GM18502 (cell line): ENCODE measurements at regions not wholly inside any gene's neighbourhood (a gene's known extent, or its start where the extent isn't known, plus 50 kb on each side); places are given as distances from the start of the nearest gene placed in this dataset.

ENCODE experiments used
- ATAC-seq: cut with Tn5 transposase; IDR thresholded peaks from one replicate; pipeline ENCODE4 v1.9.1; 2021; ENCODE audit warnings: mild to moderate bottlenecking; ENCODE audit not compliant: unreplicated experiment, poor library complexity

DNA sequence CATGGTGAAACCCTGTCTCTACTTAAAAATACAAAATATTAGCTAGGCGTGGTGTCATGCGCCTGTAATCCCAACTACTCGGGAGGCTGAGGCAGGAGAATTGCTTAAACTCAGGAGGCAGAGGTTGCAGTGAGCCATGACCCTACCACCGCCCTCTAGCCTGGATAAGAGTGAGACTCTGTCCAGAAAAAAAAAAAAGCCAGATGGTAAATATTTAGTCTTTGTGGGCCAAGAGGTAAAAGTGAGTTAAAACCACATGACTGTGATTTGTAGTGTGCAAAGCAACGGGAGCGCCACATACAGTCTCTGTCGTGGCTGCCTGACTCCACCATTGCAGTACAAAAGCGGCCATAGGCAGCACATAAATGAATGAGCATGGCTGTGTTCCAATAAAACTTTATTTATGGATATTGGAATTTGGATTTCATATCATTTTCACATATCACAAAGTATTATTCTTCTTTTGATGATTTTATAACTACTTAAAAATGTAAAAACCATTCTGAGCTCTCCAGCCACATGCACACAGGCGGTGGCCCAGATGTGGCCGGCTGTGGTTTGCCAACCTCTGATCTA lies 51.8 kb upstream of the CASZ1 start:
- ATAC-seq = no peak

DNA sequence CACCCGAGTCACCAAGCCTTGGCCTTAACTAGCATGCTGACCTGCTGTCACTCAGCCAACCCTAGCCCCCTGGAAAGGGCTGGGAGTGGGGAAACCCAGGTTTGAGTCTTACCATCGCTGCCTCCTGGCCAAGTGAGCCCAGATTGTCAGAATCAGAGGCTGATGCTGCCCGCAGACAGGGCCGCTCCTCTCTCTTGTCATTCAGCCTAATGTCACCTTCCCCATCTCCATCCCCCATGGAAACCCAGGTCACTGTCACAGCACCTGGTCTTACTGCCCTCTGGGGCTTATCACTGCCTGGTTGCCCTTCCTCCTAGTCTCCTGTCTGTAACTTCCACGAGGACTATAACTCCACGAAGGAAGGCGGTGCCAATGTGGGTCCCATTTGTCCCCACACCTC lies 53.6 kb upstream of the CASZ1 start:
- no peak for ATAC-seq

DNA sequence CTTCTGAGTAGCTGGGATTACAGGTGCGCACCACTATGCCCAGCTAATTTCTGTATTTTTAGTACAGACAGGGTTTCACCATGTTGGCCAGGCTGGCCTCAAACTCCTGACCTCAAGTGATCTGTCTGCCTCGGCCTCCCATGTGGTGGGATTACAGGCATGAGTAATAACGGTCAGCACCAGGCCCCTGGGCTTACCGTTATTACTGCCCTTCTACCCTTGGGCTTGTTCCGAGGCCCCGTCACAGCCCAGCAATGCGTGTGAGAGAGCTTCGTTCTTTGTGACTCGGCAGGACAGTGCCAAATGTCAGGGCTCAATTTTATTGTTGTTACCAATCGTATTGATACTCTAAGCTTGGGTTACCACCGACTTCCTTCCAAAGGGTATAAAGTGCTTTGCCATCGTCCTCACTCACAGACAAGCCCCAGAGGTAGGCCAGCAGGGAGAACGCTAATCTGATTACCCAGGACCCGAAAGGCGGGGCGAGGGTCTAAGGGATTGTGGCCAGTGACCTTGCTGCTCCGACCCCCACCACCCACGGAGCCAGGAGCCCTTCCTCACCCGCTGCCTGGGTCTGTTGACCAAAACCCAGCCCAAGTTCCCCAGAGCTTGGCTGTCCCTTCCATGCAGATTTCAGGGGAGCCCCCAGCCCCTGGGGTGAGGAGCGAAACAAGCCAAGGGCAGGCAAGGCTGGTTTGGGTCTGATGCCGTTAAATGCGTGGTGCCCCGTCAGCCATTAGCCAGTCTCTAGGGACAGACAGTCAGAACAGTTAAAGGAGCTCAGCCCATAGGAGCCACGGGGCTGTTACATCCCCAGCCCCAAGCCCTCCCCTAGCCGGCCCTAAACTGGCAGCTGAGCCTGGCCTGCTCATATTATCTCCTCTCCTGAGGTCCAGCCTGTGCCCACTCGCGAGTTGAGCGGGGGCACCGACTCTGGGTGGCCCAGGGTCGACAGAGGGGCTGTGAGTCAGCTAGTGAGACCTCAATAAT lies 54.9 kb upstream of the CASZ1 start:
- no peak for ATAC-seq

DNA sequence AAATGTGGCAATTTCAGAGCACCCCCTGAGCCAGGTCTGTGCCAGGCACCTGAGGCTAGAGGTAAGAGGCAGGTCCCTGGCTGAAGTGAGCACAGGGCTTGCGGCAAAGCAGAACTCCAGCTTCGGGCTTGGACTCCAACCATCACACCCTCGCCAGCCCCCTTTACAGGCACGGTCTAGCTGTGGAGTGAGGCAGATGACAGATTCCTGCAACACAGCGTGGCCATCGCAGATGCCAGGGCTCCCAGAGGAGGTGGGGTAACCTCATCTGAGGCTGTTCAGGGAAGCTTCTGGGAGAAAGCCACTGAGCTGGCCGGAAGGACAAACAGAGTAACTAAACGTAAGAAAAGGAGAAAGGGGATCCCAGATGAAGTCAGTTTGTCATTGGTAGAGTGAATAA lies 55.6 kb upstream of the CASZ1 start:
- ATAC-seq = no peak

DNA sequence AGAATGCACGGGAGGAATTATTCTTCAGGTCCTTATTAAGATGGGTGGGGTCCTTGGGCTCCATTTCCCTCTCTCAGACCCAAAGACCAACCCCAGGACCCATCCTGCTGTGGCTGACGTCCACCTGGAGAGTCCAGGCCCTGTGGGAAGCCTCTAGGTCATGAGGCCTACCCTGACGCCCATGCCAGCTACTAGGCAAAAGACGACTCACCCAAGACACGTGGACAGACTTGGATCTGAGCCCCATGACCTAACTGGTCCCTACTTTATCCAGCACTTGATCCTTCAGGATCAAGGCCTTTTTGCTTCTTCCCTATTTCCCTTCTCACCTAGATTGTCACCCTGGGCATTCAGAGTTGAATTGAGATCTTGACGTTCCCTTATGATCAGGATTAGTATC lies 56.0 kb upstream of the CASZ1 start:
- no peak for ATAC-seq

DNA sequence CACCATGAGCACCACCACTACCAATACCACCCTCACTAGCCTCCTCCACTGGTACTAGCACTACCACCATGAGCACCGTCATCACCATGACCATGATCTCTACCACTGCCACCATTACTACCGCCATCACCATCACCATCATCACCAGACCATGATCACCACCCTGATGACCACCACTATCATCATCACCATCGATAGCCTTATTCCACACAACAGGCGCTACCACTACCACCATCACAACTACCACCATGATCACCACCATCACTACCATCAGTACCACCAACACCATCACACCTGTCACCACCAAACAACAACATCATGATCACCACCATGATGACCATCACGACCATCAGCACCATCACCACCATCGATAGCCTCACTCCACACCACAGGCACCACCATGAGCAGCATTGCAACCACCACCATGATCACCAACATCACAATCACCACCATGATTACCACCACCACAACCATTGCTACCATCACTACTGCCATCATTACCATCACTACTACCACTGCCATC lies 56.6 kb upstream of the CASZ1 start:
- no peak for ATAC-seq

DNA sequence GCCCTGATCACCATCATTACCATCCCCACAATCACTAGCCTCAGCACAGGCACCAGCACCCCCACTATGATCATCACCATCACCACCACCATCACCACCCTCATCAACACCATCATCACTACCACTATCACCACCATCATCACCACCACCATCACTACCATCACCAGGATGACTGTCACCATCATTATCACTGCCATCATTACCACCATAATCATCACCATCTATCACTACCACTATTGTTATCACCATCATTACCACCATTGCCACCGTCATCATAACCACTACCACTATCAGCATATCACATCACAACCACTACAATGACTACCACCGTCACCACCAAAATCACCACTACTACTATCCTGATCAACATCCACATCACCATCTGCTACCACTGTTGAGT lies 57.3 kb upstream of the CASZ1 start:
- ATAC-seq = no peak

DNA sequence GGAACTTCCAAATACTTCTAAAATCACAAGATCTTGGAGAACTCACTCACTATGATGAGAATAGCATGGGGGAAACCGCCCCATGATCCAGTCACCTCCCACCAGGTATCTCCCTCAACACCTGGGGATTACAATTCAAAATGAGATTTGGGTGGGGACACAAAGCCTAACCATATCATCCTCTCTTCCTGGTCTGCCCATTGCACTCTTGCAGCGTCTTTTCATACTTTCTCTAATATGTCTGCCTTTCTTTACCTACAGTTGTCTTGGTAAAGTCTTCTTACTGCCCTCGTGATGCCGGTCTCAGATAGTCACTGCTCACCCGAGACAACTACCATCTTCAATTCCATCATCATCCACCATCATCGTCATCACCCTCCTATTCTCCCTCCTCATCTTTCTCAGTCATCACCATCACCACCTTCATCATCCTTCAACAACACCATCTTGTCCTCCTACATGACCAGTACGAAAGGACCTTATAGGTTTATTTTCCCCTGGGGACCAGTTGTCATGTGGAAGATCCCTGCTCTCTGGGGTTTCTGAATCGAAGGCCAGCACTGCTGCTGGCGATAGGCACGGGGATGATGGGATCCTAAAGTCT lies 58.5 kb upstream of the CASZ1 start:
- no peak for ATAC-seq

DNA sequence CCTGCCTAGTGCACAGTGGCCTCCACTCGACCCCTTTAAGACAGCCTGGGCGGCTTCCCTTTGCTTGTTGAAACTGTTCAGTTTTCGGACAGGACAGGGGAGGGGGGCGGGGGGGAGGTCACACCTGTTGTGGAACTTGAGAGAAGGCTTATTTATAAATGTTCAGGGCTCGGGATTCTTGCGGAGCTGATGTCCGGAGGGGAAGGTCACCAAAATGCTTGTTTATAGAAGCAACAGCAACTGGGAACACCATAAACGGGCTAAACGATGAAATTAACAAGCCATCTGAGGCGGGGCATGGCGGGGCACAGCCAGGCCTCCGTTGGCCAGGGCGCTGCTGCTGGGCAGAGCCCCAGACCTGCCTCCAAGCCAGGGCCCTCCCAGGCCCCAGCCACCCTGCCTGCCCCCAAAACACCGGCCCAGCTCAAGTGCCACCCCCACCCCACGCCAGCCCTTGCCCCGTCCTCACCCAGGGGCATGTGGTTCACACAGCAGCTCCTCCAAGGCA lies 59.8 kb upstream of the CASZ1 start:
- no peak for ATAC-seq

DNA sequence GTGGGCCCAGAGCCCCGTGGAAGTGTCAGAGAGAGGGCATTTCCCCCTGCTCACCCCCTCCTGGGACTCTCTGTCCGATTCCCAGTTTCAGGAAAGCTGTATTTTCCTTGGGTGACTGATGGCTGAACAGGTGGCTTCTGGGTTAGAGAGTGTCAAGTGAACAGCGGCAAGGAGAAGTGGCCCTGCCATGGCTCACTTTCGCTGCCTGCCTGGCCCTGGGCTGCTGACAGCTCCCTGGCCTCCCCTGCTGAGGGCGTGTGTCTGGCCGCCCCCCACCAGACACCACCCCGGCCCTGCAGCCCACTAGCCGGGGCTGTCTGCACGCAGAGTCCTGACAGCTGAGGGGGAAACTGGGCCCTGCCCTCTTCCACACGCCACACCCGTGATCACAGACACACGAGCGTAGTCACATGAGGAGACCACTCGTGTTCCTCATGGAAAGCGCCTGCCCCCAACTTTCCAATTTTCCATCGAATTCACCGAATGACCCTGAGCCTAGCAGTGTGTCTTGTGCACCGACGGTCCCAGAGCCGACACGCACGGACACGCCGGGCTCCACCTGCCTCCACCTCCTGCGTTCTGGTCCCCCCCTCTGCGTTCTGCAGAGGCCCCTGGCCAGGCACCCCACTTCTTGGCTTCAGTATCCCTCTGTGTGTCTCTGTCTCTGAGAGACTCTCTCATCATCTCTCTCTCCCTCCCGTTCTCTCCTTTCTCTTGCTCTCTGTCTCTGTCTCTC lies 60.6 kb upstream of the CASZ1 start:
- no peak for ATAC-seq

DNA sequence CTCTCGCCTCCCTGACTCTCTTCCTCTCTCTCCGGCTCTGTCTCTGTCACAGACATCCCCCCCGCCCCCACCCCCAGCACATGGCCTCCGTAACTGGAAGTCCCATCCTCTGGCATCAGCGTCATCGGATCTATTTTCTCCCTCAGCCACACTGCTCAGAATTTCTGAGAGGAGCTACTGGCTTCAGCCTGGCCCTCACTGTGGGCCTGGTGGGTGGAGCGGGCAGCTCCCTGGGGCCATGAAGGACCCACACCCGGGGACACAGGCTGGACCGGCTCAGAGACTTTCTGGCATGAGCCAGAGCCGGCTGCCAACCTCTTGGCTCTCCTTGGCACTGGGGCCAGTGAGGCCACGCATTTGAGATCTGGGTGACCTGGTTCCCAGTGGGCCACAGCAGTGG lies 61.2 kb upstream of the CASZ1 start:
- ATAC-seq = no peak

DNA sequence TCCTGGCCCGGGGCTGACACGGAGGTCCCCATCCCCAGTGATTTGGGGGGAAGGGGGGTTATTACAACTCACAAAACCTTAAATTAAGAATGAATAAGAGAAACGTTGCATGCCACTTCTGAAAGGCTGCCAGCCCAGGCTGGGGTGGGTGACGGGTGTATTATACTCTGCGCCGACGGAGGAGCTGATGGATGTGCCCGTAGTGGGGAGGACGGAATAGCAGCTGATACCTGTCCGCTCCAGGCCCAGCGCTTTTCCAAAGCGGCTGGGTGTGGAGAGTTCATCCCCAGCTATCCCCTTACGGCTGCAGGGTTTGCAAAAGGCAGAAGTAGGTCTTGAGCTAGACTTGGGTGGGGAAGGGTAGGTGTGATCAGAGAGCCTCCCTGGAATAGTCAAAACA lies 63.8 kb upstream of the CASZ1 start:
- ATAC-seq = no peak

DNA sequence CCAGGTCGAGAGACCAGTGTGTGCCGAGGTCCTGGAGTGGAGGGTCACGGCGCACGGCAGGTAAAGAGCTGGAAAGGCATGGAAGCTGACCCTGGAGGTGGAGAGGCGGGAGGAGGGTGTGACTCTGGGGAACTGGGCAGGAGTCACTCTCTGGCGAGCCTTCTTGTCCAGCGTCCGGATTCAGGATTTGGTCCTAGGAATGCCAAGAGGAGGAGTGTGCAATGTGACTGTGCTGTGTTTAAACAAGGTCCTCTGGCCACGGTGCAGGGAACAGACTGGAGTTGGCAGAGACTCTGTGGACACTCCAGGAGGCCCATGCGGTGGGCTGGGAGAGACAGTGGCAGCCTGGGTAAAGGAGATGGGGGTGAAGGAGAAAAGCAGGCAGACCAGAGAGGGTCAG lies 64.2 kb upstream of the CASZ1 start:
- ATAC-seq = no peak

DNA sequence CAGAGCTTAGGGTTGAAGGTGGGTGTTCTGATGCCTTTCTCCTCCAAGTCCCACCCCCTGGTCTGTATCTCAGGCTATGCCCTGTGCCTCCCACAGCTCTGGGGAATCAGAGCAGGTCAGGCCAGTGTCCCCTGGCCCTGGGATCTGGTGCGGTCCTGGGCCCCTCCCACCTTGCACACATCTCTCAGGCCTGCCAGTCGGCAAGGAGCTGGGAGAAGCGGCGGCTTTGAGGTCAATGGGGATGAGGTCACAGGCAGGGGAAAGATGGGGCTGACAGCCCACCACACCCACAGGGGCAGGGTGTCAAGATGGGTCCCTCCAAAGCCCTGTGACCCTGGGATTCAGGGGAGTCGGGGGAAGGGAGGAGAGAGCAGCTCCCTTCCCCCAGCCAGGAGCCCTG lies 65.4 kb upstream of the CASZ1 start:
- ATAC-seq = no peak

DNA sequence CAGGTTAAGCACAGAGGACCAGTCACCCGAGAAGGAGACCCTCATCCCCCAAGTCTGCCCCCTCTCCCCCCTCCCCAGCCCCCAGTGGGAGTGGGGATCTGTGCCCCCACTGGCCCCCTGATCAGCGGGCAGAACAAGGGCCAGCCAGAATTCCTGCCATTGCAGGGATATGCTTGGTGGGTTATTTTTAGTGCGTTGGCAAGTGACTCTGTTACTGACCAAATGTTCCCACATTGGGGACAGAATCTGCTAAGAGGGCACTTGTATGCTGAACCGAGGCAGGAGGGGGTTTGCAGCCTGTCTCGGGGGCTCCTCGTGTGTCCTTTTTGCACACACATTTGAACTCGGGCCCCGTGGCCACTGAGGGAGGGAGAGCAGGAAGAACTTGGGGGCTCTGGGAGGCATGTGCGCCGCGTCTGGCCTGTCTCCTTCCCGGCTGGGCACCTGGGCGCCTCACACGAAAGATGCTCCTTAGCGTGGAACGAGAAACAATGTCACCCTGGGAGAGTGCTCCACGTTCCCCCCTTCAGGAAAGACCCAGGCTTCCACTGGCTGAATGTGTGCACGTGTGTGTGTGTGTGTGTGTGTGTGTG lies 66.4 kb upstream of the CASZ1 start:
- ATAC-seq = no peak

DNA sequence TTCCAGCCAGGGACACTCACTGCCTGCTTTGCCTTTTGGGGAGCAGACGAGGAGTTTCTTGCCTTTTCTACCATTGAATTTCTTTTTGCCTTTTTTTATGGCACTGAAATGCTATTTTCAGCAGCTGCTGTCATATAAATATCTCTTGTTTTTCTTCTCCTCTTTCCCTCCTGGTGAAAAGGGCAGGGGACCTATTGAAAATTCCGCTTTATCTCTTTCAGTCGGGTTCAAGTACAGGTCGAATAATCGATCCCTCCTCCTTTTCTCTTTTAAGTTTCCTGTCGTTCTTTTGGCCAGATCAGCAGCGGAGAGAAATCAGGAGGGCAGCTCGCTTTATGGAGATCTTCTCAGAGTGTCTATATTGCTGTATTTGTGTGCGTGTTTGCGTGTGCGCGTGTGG lies 67.4 kb upstream of the CASZ1 start:
- ATAC-seq = no peak

DNA sequence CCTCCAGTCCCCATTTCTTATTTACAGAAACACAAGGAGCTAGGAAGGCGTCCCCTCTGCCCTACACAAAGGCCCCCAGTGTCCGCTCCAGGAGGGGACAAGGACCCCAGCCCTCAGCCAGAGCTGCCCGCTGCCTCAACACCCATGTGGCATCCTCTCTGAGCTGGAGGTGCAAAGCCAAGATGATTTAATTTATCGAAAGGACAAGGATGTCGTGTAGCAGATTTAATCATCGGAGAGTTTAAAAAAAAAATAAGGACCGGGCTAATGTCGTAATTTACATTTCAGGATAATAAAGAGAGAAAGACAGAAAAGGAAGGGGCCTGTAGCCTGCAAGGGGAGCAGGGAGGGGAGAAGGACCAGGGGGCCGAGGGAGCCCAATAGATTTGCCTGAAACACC lies 68.3 kb upstream of the CASZ1 start:
- no peak for ATAC-seq

DNA sequence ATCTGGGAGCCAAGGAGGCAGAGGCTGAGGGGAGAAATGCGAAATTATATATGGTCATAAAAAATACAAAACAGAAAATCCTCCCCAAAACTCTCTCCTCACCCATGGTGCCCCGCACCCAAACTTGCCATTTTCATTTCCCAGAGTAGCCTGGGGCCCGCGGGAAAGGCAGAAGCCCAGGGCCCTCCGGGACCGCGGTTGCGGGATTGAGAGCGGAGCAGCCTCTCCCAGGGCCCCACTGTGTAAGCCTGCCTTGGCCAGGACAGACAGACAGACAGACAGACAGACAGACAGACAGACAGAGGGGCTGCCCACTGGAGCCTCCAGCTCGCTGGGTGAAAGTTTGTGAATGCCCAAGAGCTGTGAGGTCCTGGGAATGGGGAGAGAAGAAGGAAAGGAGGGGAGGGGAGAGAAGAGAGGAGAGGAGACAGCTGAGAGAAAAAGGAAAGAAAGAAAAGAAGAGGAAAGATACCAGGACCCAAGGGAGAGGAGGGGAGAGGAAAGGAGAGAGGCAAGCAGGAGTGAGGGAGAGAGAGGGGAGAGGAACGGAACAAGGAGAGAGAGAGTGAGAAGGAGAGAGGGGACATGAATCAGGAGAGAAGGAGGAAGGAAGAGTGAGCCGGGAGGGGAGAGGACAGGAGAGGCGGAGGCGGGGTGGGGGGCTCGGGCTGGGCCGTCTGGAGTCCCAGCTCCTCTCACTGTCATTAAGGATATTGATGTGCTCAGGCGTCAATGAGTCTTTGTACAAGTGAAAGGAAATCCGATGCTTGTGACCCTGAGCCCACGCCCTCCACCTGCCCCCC lies 69.3 kb upstream of the CASZ1 start:
- no peak for ATAC-seq
